HepG2 (cell line): ENCODE measurements at regions not wholly inside any gene's neighbourhood (a gene's known extent, or its start where the extent isn't known, plus 50 kb on each side); places are given as distances from the start of the nearest gene placed in this dataset.

ENCODE experiments used
- AHDC1 ChIP-seq: sonication (generic); formaldehyde crosslinking; IDR thresholded peaks from 2 replicates; pipeline ENCODE4 v1.5.1; 2020; ENCODE audit warnings: mild to moderate bottlenecking, missing genetic modification reagents, borderline replicate concordance
- ARID3A ChIP-seq: IDR thresholded peaks from 2 replicates; pipeline ENCODE4 v1.6.1; 2012; ENCODE audit warnings: low read depth, low read length, improper control_type of control experiment
- ARID5B ChIP-seq: IDR thresholded peaks from 2 replicates; pipeline ENCODE4 v1.4.0; 2020; ENCODE audit warnings: mild to moderate bottlenecking, missing genetic modification reagents
- EP300 ChIP-seq, 3 experiments: sonication (generic) in 1 of 3; formaldehyde crosslinking in 1 of 3; IDR thresholded peaks; 2 replicates each; pipeline versions ENCODE4 v1.5.1 to v1.6.1; 2011 to 2020; ENCODE audit warnings: low read depth in 2 of 3, low read length in 2 of 3, borderline replicate concordance in 1 of 3, improper control_type of control experiment in 1 of 3, mild to moderate bottlenecking in 1 of 3, missing genetic modification reagents in 1 of 3, moderate library complexity in 1 of 3
- FOXK1 ChIP-seq: sonication (generic); formaldehyde crosslinking; IDR thresholded peaks from 2 replicates; pipeline ENCODE4 v1.4.0; 2020; ENCODE audit warnings: low read depth, missing genetic modification reagents, borderline replicate concordance
- MAF1 ChIP-seq: sonication (generic); formaldehyde crosslinking; IDR thresholded peaks from 2 replicates; pipeline ENCODE4 v1.5.0; 2020; ENCODE audit warnings: missing genetic modification reagents, borderline replicate concordance
- NPAS2 ChIP-seq: sonication (generic); formaldehyde crosslinking; IDR thresholded peaks from 2 replicates; pipeline ENCODE4 v1.8.0; 2022; ENCODE audit warnings: mild to moderate bottlenecking, missing genetic modification reagents, borderline replicate concordance
- NR2F6 ChIP-seq, 2 experiments: IDR thresholded peaks; 2 replicates each; pipeline ENCODE4 v1.6.1; 2016; ENCODE audit warnings: antibody characterized with exemption in 1 of 2, mild to moderate bottlenecking in 1 of 2
- SALL2 ChIP-seq: sonication (generic); formaldehyde crosslinking; IDR thresholded peaks from 2 replicates; pipeline ENCODE4 v1.8.1; 2023; ENCODE audit warnings: mild to moderate bottlenecking, missing genetic modification reagents, inconsistent platforms
- TFE3 ChIP-seq: IDR thresholded peaks from 2 replicates; pipeline ENCODE4 v1.6.1; 2016

GRCh38 chr14:55802986-55803872 is 223.2 kb downstream of the KTN1 start (continued):
- peak; percentile 45; the same call in 1 of the 2 replicates for TF ChIP-seq FOXK1 (CRISPR knock-in tag)
- peak; percentile 74 for TF ChIP-seq NR2F6 (IDR thresholded peaks at IDR 0.05)
- TF ChIP-seq NR2F6 (CRISPR knock-in tag; IDR thresholded peaks at IDR 0.05): peak; percentile 76
- TF ChIP-seq AHDC1: peak; percentile 32; the same call in 1 of the 2 replicates
- peak; percentile 54; the same call in 1 of the 2 replicates for TF ChIP-seq TFE3 (CRISPR knock-in tag)
- peak; percentile 38; the same call in 1 of the 2 replicates for TF ChIP-seq ARID5B (CRISPR knock-in tag)
- TF ChIP-seq MAF1 (CRISPR knock-in tag): no peak
- TF ChIP-seq NPAS2 (CRISPR knock-in tag): no peak
- peak; percentile 74 for TF ChIP-seq ARID3A
- no peak for TF ChIP-seq SALL2
- TF ChIP-seq EP300 (IDR thresholded peaks at IDR 0.05; ENCODE audit: low read depth in 2 of 2, low read length in 2 of 2): peak in 1 of 2 experiments; percentile 56; a peak in 1 of 4 replicates
- 0 out of 2 replicates have a peak, but pooled peaks have one; percentile 16 for TF ChIP-seq EP300 (CRISPR knock-in tag; IDR thresholded peaks at IDR 0.05; ENCODE audit: borderline replicate concordance)
